GM10248 (cell line): ENCODE measurements at regions not wholly inside any gene's neighbourhood (a gene's known extent, or its start where the extent isn't known, plus 50 kb on each side); places are given as distances from the start of the nearest gene placed in this dataset.

Source experiments
- CTCF ChIA-PET: fragments of 300-600 bp; sonication (Branson Sonifier 250); formaldehyde crosslinking; extraction: SDS; loops from one replicate; lab custom pipeline; 2021; ENCODE audit warnings: antibody characterized with exemption; lab: Yijun Ruan, JAX
- POLR2A ChIA-PET: fragments of 350-650 bp; sonication (Branson Sonifier 250); formaldehyde crosslinking; extraction: SDS; loops from one replicate; lab custom pipeline; 2020; ENCODE audit warnings: antibody characterized with exemption; lab: Yijun Ruan, JAX
- DNase-seq: peaks from one replicate; pipeline ENCODE4 v3.0.0; 2012; ENCODE audit errors: extremely low spot score
- CTCF ChIP-seq: IDR thresholded peaks from 2 replicates; pipeline ENCODE4 v1.5.1; 2012; ENCODE audit warnings: mild to moderate bottlenecking, low read depth; ENCODE audit errors: extremely low read depth, missing control alignments, control extremely low read depth

- no peak for TF ChIP-seq CTCF
- no peak for DNase-seq
- POLR2A ChIA-PET = no interaction called here
- CTCF ChIA-PET = interaction anchor here (1.0 kb wide), 1 partner anchor 23 kb away, joined by 3 read pairs; no protein-coding TSS in a partner anchor
These were observed 146.5 kb downstream of the HGF start for GRCh38 chr7:81623251-81623855.

- ChIA-PET CTCF (no interaction called here), POLR2A (no interaction called here)
- DNase-seq = no peak
- no peak for TF ChIP-seq CTCF
These were observed 148.0 kb downstream of the HGF start for GRCh38 chr7:81621893-81622292.

- POLR2A ChIA-PET = no interaction called here
- CTCF ChIA-PET = interaction anchor here (1.0 kb wide), 1 partner anchor 18 kb away, joined by 3 read pairs; no protein-coding TSS in a partner anchor
- TF ChIP-seq CTCF = no peak
- no peak for DNase-seq
These were observed 151.3 kb downstream of the HGF start for GRCh38 chr7:81618396-81619014.

GRCh38 chr7:81616951-81617350 lies 152.9 kb downstream of the HGF start:
- ChIA-PET POLR2A (no interaction called here), CTCF (interaction anchor here (0.8 to 1.5 kb wide), 2 partner anchors 8 to 26 kb away, joined by 3 to 4 read pairs; no protein-coding TSS in a partner anchor)
- no peak for TF ChIP-seq CTCF
- DNase-seq = no peak

- TF ChIP-seq CTCF = no peak
- DNase-seq = no peak
- POLR2A ChIA-PET = no interaction called here
- CTCF ChIA-PET = no interaction called here
These were observed 158.0 kb downstream of the HGF start for GRCh38 chr7:81611805-81612204.

- TF ChIP-seq CTCF = no peak
- CTCF ChIA-PET = no interaction called here
- POLR2A ChIA-PET = no interaction called here
- no peak for DNase-seq
These were observed 158.8 kb downstream of the HGF start for GRCh38 chr7:81611040-81611439.
